NCI-H446 (cell line): ENCODE measurements at regions not wholly inside any gene's neighbourhood (a gene's known extent, or its start where the extent isn't known, plus 50 kb on each side); places are given as distances from the start of the nearest gene placed in this dataset.
"Not testable (repeated sequence)": the region's sequence is repeated elsewhere in the genome, so short reads cannot be mapped to it uniquely, and the experiment has no call there.

Source experiments
- DNase-seq, 2 experiments: peaks; one replicate each; lab custom pipeline; 2025; lab: John Stamatoyannopoulos, UW

DNA sequence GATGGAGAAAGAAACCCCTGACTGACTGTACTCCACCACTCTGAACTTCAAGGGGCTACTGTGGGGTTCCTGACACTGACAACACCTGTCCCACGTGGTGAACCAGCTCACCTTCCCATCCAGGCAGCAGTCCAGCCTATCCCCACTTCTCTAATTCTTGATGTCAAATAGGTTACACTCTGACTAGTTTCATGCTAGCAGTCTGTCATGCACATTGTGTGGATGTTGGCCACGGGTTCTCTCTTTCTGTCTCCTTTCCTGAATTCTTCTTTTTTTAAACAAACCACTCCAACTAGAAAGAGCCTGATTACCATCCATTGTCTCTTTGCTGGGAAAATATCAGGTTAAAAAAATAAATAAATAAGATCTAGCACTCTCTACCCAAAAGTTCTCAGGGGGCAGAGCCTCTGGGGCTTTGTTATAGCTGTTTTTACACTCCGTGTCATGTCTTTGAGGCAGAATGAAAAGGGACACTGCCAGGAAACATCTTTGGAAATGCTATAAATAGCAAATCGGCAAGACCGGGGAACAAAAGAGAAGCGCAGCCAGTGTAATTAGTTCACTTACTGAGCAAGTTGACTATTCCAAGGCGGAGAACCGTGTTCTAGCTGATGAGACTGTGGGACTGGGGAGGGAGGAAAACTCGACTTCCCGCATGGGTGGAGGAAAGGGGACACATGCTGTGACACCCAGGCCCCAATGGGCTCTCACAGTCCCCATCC, 356.1 kb downstream of the OMA1 start:
- no peak for DNase-seq

DNA sequence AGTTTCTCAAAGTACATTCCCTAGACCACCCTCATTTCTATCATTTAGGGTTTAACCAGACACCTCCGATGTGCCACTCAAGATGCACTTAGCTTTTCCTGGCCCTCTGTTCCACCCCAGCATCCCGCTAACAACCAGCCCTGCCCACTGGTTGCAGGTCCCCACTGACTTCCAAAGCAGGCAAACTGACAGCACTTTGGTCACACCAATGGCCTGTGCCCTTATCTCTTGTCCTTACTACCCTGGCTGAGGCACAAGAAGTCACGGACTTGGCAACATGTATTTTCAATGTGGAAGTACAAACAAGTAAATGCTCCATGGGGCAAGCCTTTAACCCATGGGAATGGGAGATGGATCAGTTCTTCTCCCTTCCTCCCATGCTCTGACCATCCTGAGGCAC, 357.1 kb downstream of the OMA1 start:
- no peak for DNase-seq

DNA sequence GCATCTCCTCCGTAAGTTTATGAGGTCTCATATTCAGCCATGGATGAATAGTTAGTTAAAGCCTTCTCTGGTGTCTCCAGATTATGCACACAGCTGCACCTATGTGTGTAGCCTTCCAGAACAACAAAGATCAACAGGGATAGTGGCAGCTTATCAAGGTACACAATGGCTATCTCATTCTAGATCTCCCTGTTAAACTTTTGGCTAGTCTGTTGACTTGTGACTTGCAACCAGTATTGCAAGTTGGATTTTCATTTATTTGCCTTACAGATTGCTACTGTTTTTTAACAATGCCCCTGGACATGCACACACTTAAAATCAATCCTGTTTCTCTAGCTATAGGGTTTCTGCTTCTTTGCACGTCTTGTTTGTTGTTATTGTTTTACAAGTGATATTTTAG, 363.2 kb downstream of the OMA1 start:
- no peak for DNase-seq

DNA sequence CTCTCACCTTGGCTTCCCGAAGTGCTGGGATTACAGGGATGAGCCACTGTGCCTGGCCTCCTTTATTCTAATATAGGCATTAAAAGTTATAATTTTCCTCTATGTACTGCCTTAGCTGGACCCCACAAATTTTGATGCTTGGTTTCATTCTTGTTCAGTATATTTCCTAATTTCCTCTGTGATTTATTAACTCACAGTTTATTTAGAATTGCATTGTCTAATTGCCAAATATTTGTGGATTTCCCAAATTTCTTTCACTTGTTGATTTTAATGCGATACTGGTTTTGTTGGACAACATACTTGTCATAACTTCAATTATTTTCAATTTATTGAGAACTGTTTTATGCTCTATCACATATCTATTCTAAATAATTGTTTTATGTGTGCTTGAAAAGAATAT, 366.0 kb downstream of the OMA1 start:
- no peak for DNase-seq

DNA sequence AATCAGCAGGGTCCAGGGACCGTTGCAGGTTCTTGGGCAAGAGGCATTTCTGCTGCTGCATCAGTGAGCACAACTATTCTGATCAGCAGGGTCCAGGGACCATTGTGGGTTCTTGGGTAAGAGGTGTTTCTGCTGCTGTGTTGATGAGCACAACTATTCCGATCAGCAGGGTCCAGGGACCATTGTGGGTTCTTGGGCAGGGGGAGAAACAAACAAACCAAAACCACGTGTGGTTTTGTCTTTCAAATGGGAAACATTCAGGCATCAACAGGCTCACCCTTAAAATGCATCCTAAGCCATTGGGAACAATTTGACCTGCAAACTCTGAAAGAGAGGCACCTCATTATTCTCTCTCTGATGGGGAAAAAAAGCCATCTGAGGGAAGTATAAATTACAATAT, 377.4 kb downstream of the OMA1 start:
- not testable (repeated sequence) for DNase-seq

DNA sequence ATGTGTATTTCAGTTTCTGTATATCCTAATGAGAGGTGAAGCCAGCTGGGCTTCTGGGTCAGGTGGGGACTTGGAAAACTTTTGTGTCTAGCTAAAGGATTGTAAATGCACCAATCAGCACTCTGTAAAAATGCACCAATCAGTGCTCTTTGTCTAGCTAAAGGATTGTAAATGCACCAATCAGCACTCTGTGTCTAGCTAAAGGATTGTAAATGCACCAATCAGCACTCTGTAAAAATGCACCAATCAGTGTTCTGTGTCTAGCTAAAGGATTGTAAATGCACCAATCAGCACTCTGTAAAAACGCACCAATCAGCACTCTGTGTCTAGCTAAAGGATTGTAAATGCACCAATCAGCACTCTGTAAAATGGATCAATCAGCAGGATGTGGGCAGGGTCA, 379.4 kb downstream of the OMA1 start:
- not testable (repeated sequence) for DNase-seq

DNA sequence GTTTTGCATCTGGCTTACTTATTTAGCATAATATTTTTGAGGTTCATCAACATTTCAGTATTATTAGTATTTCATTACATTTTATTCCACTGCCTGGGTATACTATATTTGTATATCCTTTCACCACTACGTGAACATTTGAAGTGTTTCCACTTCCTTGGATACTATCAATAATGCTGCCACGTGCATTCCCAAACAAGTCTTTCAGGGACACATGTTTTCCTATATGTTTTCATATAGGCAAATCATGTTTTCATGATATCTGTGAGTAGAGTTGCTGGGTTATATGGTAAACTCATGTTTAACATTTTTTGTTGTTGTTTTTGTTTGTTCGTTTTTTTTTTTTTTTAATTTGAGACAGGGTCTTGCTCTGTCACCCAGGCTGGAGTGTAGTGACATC, 380.1 kb downstream of the OMA1 start:
- DNase-seq = no peak

DNA sequence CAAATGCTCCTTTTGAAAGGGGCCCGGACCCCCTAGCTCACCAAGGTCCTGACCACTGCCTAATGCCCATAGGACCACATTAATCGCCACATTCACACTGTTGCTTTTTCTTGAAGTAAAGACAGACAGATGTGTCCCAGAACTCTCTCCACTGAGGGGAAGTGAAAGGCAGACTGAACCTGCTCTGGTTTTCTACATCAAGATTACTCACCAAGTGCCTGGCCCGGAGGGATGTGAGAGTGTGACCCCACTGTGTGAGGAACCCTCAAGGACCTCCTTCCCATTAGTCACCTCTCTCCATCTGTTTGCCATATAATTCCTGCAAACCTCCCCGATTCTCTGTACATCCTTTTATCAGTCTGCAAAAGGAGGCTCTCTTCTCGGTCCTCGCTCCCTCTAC, 381.5 kb downstream of the OMA1 start:
- DNase-seq = no peak

DNA sequence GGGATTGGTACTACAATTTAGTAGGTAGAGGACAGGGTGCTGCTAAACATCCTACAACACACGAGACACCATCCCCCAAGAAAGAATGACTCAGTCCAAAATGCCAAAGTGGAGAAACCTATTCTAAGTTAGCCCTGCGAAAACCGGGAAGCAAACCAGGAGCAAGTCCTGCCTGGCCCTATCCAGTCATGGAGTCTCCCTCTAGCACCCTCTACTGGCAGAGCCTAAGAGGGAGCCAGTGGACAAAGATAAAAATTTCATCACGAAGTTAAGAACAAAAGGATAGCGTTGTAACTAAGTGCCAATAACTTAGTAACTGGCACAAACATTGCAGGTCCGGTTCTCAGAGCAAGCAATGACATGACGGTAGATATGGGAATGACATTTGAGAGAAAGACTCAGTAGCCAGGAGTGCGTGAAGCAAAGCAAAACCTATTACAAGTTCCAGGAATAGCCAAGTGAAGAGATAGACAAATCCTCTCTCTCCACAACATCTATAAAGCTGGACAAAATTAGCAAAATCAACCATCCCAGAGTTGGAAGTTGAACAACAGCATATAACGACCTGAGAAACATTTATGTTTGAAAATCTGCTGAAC, 383.5 kb downstream of the OMA1 start:
- peak; percentile 13 to 77 for DNase-seq

DNA sequence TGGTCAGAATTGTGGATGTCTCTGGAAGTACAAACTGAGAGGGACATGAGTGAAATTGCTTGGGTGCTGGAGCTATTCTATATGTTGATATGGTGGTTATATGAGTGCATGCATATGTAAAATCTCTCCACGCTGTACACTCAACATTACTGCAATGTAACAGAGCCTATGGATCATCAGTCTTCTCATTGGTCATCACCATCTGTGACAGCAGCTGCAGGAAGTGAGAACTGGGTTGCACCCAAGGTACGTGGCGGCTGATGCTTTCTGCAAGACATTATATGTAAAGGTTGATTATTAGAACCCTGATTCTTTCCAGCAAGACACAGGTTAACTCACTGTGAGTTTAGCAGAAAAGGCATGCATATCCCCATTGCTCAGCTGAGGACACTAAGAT, 387.1 kb downstream of the OMA1 start:
- DNase-seq = no peak

DNA sequence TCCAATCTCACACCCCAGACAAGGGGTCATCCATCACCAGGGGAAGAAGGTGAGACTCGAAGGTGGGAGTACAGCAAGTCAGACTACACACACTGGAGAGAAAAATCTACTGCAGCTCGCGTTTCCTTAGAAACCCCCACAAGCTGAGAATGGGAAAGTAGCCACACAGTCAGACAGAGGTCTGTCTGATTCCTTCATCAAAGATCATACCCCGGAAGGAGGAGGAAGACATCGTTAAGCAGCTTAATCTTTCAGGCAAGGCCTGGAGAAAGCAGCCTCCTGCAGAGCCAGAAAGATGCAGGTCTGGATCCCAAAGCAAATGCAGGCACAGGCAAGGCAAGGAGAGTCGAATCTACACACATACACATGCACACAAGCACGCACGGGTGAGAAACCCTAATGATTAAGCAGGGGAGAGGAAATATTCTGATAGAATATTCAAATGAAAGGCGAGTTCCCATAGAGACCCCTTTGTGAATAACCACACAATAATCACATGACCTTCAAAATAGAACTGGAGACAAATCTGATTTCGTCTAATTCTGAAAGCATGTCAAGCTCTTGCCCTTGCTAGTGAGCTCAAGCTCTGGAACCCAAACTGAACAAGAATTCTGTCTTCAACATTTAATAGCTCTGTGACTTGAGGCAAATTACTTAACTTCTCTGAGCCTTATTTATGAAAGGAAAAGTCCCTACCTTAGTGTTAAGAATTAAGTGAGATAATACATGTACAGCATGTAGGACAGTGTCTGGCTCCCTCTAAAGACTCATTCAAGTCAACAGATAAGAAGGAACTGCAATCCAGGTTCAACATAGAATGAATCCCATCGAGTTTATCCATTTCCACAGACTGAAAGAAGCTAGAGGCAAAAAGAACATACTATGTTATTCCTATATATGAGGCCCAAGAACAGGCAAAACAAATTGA, 387.8 kb downstream of the OMA1 start:
- DNase-seq = no peak

DNA sequence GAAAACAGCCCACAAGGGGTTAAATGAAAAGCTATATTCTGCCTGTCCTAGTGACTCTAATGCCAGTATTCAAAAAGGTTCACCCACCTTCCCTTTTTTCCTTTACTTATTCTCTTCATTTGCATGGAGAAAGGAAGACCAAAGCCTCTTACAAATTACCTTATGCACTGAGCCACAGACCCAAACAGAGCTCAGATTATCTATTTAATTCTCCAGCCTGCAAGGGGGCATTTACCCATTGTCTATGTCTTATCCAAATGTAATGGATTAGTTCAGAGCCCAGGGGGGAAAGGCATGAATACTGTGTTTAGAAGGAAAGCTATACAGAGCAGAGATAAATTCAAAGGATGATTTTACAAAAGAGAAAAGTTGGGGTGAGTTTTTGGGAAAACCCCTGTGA, 388.5 kb downstream of the OMA1 start:
- DNase-seq = no peak

DNA sequence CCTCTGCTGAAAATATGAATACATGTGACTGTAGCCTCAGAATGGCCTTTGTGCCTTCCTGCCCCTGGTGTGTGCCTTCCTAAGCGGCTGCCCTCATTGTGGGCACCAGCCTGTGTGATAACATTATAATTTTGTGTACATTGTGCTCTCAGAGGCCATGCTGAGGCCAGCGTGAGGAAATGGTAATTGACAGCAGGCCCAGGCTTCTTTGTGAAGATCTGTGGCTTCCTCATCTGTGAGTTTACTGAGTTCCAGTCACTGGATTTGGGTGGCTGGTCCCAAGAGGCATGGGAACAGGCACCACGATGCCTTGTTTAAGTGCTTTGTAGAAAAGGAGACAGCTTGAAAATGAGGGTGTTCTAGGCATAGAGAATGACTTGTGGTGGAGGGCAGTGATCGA, 389.3 kb downstream of the OMA1 start:
- no peak for DNase-seq

DNA sequence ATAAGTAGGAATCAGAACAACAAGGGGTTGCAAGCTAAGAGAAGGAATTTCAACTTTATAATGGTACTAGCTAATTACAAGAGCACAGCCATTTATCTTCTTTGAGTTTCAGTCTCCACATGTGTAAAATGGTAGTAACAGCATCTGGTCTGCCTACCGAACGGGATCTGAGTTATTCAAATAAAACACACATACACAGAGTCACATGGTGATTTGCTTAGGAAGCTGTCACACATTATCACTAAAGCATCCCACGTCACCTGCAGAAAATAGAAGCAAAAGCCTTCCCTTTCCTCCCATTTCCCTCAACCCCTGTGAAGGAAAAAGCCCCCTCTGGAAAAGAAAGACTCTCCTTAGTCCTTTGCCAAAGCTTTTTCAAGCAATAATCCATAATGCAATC, 389.7 kb downstream of the OMA1 start:
- DNase-seq = no peak

DNA sequence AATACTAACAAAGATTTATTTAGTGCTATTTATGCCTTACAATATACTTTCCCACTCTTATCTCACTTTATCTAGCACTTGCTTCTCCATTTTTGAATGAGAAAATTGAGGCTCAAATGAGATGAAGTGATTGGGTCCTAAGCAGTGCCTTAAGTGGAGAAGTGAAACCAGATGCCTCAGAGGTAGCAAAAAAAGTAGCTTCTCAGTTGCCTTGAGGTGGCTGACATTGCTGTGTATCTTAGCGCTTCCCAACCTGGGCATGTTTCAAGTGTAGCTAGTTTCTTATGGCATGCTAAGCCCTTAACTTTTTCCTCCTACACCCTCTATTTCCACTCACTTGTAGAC, 390.4 kb downstream of the OMA1 start:
- no peak for DNase-seq

DNA sequence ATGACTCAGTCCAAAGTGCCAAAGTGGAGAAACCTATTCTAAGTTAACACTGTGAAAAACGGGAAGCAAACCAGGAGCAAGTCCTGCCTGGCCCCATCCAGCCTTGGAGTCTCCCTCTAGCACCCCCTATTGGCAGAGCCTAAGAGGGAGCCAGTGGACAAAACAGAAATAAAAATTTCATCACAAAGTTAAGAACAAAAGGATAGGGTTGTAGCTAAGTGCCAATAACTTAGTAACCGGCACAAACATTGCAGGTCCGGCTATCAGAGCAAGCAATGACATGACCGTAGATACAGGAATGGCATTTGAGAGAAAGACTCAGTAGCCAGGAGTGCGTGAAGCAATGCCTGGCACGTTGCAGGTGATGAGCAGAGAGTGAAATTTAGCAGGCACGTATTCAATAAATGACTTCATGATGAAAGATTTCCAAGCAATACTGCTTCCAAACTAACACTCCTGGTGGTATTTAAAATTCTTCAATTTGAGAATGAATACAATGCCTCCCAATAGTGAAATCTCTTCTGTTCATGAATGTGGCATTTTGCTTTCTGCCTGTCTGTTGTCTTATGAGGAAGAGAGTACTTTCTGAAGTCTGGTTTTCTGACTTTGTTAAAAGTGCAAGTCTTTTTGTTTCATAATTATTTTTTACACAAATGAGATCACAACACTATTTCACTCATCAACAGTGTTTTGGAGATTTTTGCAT, 391.0 kb downstream of the OMA1 start:
- DNase-seq = peak in 1 of 2 experiments; percentile 2

DNA sequence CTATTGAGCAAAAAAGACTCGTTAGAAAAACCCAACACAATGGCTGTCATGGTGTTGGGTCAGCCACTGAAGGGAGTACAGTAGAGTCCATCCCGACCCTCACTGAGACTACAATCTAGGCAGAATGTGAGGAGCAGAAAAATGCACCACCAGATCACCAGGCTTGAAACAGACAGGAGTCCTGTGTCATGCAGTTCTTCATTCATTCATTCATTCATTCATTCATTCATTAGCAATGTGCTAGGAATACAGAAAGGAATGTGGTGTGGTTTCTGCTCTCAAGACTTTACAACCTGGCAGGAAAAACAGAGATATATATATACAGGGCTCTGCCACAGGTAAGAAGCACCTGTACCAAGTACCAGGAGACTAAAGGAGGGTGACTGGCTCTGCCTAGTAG, 392.3 kb downstream of the OMA1 start:
- no peak for DNase-seq

DNA sequence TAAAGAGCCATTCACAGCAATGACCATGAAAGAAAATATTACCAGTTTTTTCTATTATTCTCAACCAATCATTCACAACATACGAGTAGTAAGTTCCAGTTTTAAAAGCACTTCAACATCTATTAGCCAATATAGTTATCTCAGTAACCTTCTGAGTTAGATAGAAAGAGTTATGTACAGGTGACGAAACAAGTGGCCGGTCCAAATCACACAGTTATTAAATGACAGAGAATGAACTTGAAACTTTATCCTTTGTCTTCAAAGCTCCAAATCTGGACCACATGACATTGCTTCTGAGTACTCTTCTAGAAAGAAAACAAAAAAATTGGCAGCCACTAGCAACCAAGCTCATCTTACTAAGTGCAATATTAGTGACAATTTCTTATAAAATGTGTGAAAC, 393.8 kb downstream of the OMA1 start:
- DNase-seq = no peak

DNA sequence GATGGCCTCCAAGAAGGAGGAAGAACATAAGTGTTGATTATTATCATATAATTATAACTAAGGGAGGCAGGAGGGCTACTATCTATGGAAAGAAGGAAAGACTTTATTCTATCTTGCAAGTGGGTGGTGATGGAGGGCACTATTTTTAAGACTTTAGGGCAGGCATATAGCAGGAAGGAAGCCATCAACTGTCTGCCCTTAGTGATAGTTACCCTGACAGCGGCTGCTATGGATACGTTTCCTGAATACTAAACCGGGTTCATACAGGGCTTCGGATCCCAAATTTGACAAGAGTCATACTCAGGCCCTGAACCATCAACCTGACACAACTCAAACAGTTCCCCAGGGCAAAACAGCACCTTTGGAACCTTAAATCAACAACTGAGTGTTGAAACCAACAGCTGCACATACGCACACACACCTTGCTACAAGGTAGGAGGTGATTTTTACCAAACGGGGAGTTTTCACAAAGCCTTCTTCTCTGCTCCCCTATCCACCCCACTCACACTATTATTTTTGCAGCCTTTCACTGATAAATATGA, 397.2 kb downstream of the OMA1 start:
- no peak for DNase-seq

DNA sequence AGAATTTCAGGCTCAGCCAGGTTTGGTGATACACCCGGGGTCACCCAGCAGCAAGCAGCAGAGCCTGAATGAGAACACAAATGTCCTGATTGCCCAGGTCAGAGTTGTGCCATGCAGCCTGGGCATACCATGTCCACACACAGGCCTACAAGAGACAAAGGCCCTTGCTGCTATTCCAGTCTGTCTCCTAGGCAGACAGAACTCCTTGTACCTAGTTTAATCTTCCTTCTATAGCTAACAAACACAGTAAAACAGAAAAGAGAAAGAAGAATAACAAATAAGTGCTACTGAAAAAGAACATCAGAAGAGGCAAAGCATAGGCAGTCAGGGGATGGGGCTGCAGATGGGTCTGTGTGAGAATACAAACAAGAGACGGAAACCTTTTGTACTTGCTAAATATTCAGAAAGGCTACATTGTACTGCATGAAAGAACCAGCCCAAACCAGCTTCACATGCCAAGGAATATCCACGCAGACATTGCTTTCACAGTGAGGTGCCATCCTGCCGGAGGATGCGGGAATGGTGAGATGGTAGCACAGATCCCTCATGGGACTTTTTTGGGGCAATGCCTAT, 401.7 kb downstream of the OMA1 start:
- DNase-seq = no peak

DNA sequence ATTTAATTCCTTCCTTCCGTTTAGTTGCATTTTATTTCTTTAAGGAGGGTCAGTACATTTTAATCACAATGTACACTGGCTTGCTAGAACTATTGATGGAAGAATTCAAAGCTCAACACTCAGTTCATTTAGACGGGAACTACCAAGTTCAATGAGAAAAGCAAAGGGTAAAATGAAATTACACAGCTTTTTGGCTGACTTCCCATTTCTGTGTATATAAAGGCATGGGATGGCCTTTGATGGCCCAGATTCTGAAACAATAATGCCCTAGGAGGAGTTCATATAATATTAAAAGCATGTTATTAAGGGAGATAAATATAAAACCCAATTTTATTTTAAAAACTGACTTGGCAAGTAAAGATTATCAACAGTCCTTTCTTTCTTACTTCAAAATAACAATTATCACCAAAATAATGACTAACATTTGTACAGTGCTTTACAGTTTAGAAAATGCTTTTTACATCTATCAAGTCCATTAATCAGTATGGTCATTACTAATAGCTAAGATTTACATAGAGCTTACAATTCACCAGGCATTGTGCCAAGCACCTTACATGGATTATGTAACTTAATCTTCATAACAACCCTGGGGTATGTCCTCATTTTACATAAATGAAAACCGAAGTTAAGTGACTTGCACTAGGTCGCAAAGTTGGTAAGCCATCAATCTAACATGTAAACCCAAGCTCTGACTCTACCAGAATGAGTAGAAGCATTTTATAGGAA, 402.4 kb downstream of the OMA1 start:
- no peak for DNase-seq
